SK-N-DZ (cell line): ENCODE measurements at regions not wholly inside any gene's neighbourhood (a gene's known extent, or its start where the extent isn't known, plus 50 kb on each side); places are given as distances from the start of the nearest gene placed in this dataset.
"Not testable (repeated sequence)": the region's sequence is repeated elsewhere in the genome, so short reads cannot be mapped to it uniquely, and the experiment has no call there.

ENCODE experiments used
- DNase-seq: peaks from one replicate; pipeline ENCODE4 v3.0.0-alpha.2; 2015; ENCODE audit warnings: low spot score

- DNase-seq, result not testable (repeated sequence)
Measured at GRCh38 chr14:106344065-106344614, 817.8 kb downstream of the TMEM121 start.

- DNase-seq, result not testable (repeated sequence)
Measured at GRCh38 chr14:106344791-106345479, 818.6 kb downstream of the TMEM121 start.

GRCh38 chr14:106346084-106346483, 819.7 kb downstream of the TMEM121 start:
- no peak for DNase-seq

GRCh38 chr14:106346534-106347290, 820.3 kb downstream of the TMEM121 start:
- DNase-seq, result no peak

- DNase-seq, result no peak
Measured at GRCh38 chr14:106347291-106347778, 821.0 kb downstream of the TMEM121 start.

- DNase-seq, result no peak
Measured at GRCh38 chr14:106347890-106348755, 821.7 kb downstream of the TMEM121 start.

GRCh38 chr14:106348873-106349540, 822.6 kb downstream of the TMEM121 start:
- not testable (repeated sequence) for DNase-seq

- not testable (repeated sequence) for DNase-seq
Measured at GRCh38 chr14:106349678-106350457, 823.5 kb downstream of the TMEM121 start.

GRCh38 chr14:106355007-106355791, 828.8 kb downstream of the TMEM121 start:
- DNase-seq, result not testable (repeated sequence)

- DNase-seq, result not testable (repeated sequence)
Measured at GRCh38 chr14:106355881-106356642, 829.7 kb downstream of the TMEM121 start.

- not testable (repeated sequence) for DNase-seq
Measured at GRCh38 chr14:106356643-106356930, 830.2 kb downstream of the TMEM121 start.

GRCh38 chr14:106359157-106359887, 832.9 kb downstream of the TMEM121 start:
- DNase-seq, result not testable (repeated sequence)

- DNase-seq, result not testable (repeated sequence)
Measured at GRCh38 chr14:106365371-106365770, 839.0 kb downstream of the TMEM121 start.

- DNase-seq, result not testable (repeated sequence)
Measured at GRCh38 chr14:106365894-106366293, 839.5 kb downstream of the TMEM121 start.

- DNase-seq, result not testable (repeated sequence)
Measured at GRCh38 chr14:106366971-106367370, 840.6 kb downstream of the TMEM121 start.

- DNase-seq, result not testable (repeated sequence)
Measured at GRCh38 chr14:106369456-106369855, 843.1 kb downstream of the TMEM121 start.

GRCh38 chr14:106372870-106373652, 846.7 kb downstream of the TMEM121 start:
- peak; percentile 25 for DNase-seq
